ENCODE measurements at regions not wholly inside any gene's neighbourhood (a gene's known extent, or its start where the extent isn't known, plus 50 kb on each side); places are given as distances from the start of the nearest gene placed in this dataset.

GRCh38 chr7:106715730-106716129, 54.8 kb upstream of the CCDC71L start:
- TF ChIP-seq CTCF (conservative IDR thresholded peaks at IDR 0.05; ENCODE audit: low read depth in 2 of 2) (no peak), POLR2AphosphoS5 (IDR thresholded peaks at IDR 0.05; ENCODE audit: low read depth) (no peak), EZH2 (IDR thresholded peaks at IDR 0.05; ENCODE audit: low read depth, unreplicated experiment) (no peak), EZH2phosphoT487 (IDR thresholded peaks at IDR 0.05; ENCODE audit: unreplicated experiment) (no peak), CREB1 (CRISPR knock-in tag; IDR thresholded peaks at IDR 0.05; ENCODE audit: low read depth) (no peak), JUNB (IDR thresholded peaks at IDR 0.05; ENCODE audit: unreplicated experiment) (no peak), ZNF114 (CRISPR knock-in tag; IDR thresholded peaks at IDR 0.05) (no peak), STAT1 (IDR thresholded peaks at IDR 0.05; ENCODE audit: unreplicated experiment) (no peak)
- TF ChIP-seq, protein P1, sequence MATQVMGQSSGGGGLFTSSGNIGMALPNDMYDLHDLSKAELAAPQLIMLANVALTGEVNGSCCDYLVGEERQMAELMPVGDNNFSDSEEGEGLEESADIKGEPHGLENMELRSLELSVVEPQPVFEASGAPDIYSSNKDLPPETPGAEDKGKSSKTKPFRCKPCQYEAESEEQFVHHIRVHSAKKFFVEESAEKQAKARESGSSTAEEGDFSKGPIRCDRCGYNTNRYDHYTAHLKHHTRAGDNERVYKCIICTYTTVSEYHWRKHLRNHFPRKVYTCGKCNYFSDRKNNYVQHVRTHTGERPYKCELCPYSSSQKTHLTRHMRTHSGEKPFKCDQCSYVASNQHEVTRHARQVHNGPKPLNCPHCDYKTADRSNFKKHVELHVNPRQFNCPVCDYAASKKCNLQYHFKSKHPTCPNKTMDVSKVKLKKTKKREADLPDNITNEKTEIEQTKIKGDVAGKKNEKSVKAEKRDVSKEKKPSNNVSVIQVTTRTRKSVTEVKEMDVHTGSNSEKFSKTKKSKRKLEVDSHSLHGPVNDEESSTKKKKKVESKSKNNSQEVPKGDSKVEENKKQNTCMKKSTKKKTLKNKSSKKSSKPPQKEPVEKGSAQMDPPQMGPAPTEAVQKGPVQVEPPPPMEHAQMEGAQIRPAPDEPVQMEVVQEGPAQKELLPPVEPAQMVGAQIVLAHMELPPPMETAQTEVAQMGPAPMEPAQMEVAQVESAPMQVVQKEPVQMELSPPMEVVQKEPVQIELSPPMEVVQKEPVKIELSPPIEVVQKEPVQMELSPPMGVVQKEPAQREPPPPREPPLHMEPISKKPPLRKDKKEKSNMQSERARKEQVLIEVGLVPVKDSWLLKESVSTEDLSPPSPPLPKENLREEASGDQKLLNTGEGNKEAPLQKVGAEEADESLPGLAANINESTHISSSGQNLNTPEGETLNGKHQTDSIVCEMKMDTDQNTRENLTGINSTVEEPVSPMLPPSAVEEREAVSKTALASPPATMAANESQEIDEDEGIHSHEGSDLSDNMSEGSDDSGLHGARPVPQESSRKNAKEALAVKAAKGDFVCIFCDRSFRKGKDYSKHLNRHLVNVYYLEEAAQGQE (IDR thresholded peaks at IDR 0.05; ENCODE audit: unreplicated experiment) = no peak

All from GM23338 (cell line).